Vagina (tissue), 2 donors: ENCODE measurements at regions not wholly inside any gene's neighbourhood (a gene's known extent, or its start where the extent isn't known, plus 50 kb on each side); places are given as distances from the start of the nearest gene placed in this dataset.

Experiments
- DNase-seq, 2 donors: peaks; one replicate each; pipeline ENCODE4 v3.0.0-alpha.2; 2017; ENCODE audit errors: extremely low spot score in 2 of 2
- H3K27ac ChIP-seq: fragments of 200-600 bp; sonication (generic); one replicate; pipeline ENCODE4 v1.5.1; 2019
- H3K27me3 ChIP-seq: fragments of 200-600 bp; sonication (generic); one replicate; pipeline ENCODE4 v1.5.1; 2019
- H3K36me3 ChIP-seq, 2 donors: fragments of 200-600 bp; sonication (generic); one replicate each; pipeline ENCODE4 v1.5.1; 2017 to 2019
- H3K4me1 ChIP-seq: fragments of 200-600 bp; sonication (generic); one replicate; pipeline ENCODE4 v1.5.1; 2019
- H3K4me3 ChIP-seq, 2 donors: fragments of 200-600 bp; sonication (generic); 1 replicate in 1 of 2; 2 replicates in 1 of 2; pipeline ENCODE4 v1.5.1; 2016 to 2019
- H3K9me3 ChIP-seq: fragments of 200-600 bp; sonication (generic); one replicate; pipeline ENCODE4 v1.5.1; 2019
- POLR2A ChIP-seq, 2 donors: fragments of 450-650 bp; IDR thresholded peaks; one replicate each; pipeline ENCODE4 v1.6.1; 2017; ENCODE audit warnings: antibody characterized with exemption in 2 of 2, mild to moderate bottlenecking in 2 of 2, moderate library complexity in 2 of 2
- POLR2AphosphoS5 ChIP-seq, 2 donors: sonication (generic); formaldehyde crosslinking; IDR thresholded peaks; one replicate each; pipeline ENCODE4 v1.9.0; 2017; ENCODE audit warnings: antibody characterized with exemption in 2 of 2, mild to moderate bottlenecking in 2 of 2, low read depth in 1 of 2; ENCODE audit not compliant: insufficient read depth in 1 of 2
- intact Hi-C: fragments of 100-400 bp; cut with DNase I; formaldehyde crosslinking; loops from one replicate; pipeline ENCODE4 v1.15.1; 2023
- TF ChIP-seq, protein P1 (sequence below), 3 experiments: fragments of 450-650 bp in 2 of 3; fragments of 200-600 bp in 1 of 3; sonication (generic) in 1 of 3; IDR thresholded peaks; one replicate each; pipeline ENCODE4 v1.5.1; 2017 to 2019; ENCODE audit warnings: antibody characterized with exemption in 3 of 3, mild to moderate bottlenecking in 2 of 3, moderate library complexity in 2 of 3

DNA sequence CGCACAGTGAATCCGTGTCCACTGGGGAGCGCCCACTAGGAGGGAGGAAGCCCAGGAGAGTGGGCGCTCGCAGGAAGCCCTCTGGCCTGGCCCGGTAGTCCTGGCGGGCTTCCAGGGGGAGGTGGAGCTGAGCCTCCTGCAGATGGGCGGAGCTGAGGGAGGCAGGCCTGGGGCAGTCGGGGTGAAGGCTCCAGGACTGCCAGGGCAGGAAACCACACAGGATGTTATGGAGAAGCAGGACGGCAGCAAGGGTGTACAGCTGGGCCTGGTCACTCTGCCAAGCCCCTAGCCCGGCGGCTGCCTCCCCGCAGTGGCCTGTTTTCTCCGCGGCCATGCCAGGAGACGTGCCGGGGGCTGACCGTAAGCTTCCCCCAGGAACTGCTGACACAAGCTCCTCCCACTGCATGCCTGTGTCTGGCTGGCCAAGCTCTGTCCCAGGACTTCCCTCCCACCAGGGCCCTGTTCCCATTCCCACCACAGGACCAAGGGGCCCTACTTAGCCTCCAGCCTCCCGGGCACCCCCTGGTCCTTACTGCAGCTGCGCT is 143.4 kb upstream of the C14orf180 start:
- intact Hi-C loops = no loop called here
- peak overlapping the region; percentile 5 to 11 for H3K4me3 ChIP-seq
- DNase-seq = peak in 1 of 2 donors; percentile 78

DNA sequence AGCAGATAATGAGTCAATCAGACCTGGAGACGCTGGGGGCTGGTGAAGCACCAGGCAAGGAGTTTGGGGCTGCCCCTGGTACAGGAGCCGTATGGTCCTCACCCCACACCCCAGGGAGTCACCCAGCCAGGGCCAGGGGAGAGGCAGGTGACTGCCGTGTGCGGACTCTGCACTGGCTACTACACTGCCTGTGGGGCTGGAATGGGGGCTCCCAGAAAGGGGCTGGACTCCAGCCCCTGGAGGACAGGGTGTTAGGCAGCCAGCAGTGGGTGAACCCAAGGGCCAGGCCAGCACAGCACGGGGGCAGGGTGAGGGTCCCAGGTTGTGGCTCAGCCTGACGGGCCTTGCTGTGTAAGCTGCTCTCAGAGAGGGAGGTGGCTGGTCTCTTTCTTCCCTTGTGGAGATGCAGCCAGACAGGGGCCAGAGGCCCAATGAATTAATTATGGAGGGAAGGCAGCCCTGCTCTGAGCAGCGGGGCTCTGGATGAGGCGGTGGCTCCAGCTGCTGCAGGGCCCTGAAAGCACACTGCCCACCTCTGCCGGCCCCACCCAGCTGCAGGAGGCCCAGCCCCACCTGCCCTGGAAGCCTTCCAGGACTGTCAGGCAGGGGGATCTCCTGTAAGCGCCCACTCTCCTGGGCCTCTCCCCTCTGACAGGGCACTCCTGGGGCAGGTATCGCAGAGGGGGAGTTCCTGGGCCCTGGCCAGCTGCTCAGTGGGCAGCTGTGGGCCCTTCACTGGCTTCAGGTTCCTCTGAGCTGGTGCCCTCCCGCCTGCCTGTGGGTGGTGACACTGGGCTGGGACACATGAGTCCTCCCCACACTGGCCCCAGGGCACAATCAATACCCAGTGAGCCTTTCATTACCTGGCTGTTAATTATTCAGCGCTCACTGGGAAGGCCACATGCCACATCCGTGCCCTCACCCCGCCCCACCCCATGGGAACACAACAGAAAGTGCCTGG is 142.5 kb upstream of the C14orf180 start:
- Histone ChIP-seq H3K4me3 (peak overlapping the region in 1 of 2 donors; percentile 5), H3K9me3 (no peaks in the 10 kb centered on the region), H3K27me3 (no peaks in the 10 kb centered on the region), H3K27ac (no peak overlapping the region), H3K36me3 (no peaks in the 10 kb centered on the region), H3K4me1 (peaks cover 9% of the 10 kb centered on the region)
- TF ChIP-seq POLR2AphosphoS5 (IDR thresholded peaks at IDR 0.05; ENCODE audit: insufficient read depth in 1 of 2, low read depth in 1 of 2) (no peak), POLR2A (IDR thresholded peaks at IDR 0.05) (no peak)
- TF ChIP-seq, protein P1, sequence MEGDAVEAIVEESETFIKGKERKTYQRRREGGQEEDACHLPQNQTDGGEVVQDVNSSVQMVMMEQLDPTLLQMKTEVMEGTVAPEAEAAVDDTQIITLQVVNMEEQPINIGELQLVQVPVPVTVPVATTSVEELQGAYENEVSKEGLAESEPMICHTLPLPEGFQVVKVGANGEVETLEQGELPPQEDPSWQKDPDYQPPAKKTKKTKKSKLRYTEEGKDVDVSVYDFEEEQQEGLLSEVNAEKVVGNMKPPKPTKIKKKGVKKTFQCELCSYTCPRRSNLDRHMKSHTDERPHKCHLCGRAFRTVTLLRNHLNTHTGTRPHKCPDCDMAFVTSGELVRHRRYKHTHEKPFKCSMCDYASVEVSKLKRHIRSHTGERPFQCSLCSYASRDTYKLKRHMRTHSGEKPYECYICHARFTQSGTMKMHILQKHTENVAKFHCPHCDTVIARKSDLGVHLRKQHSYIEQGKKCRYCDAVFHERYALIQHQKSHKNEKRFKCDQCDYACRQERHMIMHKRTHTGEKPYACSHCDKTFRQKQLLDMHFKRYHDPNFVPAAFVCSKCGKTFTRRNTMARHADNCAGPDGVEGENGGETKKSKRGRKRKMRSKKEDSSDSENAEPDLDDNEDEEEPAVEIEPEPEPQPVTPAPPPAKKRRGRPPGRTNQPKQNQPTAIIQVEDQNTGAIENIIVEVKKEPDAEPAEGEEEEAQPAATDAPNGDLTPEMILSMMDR (IDR thresholded peaks at IDR 0.05) = no peak
- peak in 1 of 2 donors; percentile 47 for DNase-seq
- intact Hi-C loops = no loop called here

More for the DNA sequence above, 143.4 kb upstream of the C14orf180 start:
- no peaks in the 10 kb centered on the region for H3K27me3 ChIP-seq
- TF ChIP-seq, protein P1 (IDR thresholded peaks at IDR 0.05) = no peak
- TF ChIP-seq POLR2A (IDR thresholded peaks at IDR 0.05) (no peak), POLR2AphosphoS5 (IDR thresholded peaks at IDR 0.05; ENCODE audit: insufficient read depth in 1 of 2, low read depth in 1 of 2) (no peak)
- H3K36me3 ChIP-seq = no peaks in the 10 kb centered on the region
- no peak overlapping the region for H3K27ac ChIP-seq
- peaks cover 9% of the 10 kb centered on the region for H3K4me1 ChIP-seq
- no peaks in the 10 kb centered on the region for H3K9me3 ChIP-seq

DNA sequence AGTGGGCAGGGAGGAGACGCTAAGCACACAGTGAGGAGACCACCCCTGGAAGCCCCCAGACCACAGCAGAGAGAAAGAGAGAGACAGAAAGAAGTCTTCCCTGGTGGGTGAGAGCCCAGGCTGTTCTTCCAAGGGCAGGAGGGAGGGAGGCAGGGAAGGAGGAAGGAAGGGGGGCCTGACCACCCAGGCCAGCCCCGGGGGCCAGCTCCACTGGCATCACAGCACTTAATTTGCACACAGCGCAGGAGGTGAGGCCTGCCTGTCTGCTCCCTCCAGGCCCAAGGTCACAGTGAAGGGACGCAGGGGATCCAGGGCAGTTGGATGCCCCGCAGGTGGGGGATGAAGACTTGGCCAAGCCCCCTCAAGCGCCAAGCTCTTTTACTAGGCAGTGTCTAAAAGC is 141.9 kb upstream of the C14orf180 start:
- TF ChIP-seq, protein P1 (IDR thresholded peaks at IDR 0.05) = no peak
- Histone ChIP-seq H3K4me3 (no peak overlapping the region), H3K4me1 (peaks cover 9% of the 10 kb centered on the region), H3K9me3 (no peaks in the 10 kb centered on the region), H3K27me3 (no peaks in the 10 kb centered on the region), H3K27ac (no peak overlapping the region), H3K36me3 (no peaks in the 10 kb centered on the region)
- intact Hi-C loops = no loop called here
- peak in 1 of 2 donors; percentile 44 for DNase-seq

DNA sequence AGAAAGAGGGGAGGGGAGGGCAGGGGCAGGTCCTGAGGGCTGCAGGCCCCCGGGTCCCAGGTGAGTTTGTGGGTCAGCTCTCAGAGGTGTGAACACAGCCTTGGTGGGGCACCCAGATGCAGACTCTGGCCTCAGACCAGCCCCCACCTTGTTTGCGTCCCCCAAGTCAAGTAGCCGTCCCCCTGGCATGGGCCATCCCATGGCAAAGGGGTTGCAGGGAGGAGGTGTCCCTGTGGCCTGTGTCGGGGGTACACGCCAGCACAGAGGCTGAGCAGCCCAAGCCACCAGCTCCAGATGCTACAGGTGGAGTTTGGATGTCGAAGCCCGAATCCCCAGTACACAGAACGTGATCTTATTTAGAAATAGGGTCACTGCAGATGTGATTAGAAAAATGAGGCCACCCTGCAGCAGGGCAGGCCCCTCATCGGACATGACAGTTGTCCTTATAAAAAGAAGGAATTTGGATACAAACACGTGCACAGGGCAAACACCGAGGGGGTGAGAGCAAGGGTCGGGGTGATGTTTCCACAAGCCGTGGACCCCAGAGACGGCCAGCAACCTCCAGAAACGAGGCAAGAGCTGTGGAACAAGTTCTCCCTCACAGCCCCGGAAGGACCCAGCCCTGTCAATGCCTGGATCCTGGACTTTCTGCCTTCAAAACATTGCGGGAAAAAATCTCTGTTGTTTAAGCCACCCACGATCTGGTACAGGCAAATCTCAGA is 141.2 kb upstream of the C14orf180 start:
- no peaks in the 10 kb centered on the region for H3K36me3 ChIP-seq
- TF ChIP-seq POLR2A (IDR thresholded peaks at IDR 0.05) (no peak), POLR2AphosphoS5 (IDR thresholded peaks at IDR 0.05; ENCODE audit: insufficient read depth in 1 of 2, low read depth in 1 of 2) (no peak)
- TF ChIP-seq, protein P1 (IDR thresholded peaks at IDR 0.05) = no peak
- no peaks in the 10 kb centered on the region for H3K27me3 ChIP-seq
- intact Hi-C loops = no loop called here
- no peak overlapping the region for H3K27ac ChIP-seq
- peaks cover 9% of the 10 kb centered on the region for H3K4me1 ChIP-seq
- no peaks in the 10 kb centered on the region for H3K9me3 ChIP-seq
- H3K4me3 ChIP-seq = no peak overlapping the region
- DNase-seq = peak in 1 of 2 donors; percentile 64
